Heart left ventricle (tissue), 13 donors: ENCODE measurements at regions not wholly inside any gene's neighbourhood (a gene's known extent, or its start where the extent isn't known, plus 50 kb on each side); places are given as distances from the start of the nearest gene placed in this dataset.

ENCODE experiments used
- CTCF ChIP-seq, 12 donors: fragments of 200-600 bp; sonication (generic) in 4 of 12; IDR thresholded peaks; one replicate each; pipeline versions ENCODE4 v1.5.0 to v1.8.0; 2018 to 2022; ENCODE audit warnings: antibody characterized with exemption in 12 of 12, mild to moderate bottlenecking in 5 of 12
- POLR2A ChIP-seq, 2 donors: fragments of 450-650 bp; IDR thresholded peaks; one replicate each; pipeline ENCODE4 v1.6.1; 2017; ENCODE audit warnings: antibody characterized with exemption in 2 of 2, mild to moderate bottlenecking in 2 of 2, moderate library complexity in 2 of 2
- donor health status: ischemic (EF 13 %, LVEDD 7.1; RV severe dilation, severe dysfunction).
- donor health status: DM: no; HTN: yes; CAD: no.
- donor health status: DM: no; HTN: no; CAD: no.
- donor health status: ischemic (EF 25% LVEDD 6.9; RV normal size, moderate dysfunction).
- donor health status: ischemic (EF 25% LVEDD 5.7; RV mildly dilated, moderate dysfunction).
- donor health status: ischemic (EF 35%, LVEDD 5.7; RV mildly dilated, moderate dysfunction).
- donor health status: nonischemic (EF 11% LVEDD 7.7; RV severe dilation, severe dysfunction).
- donor health status: DM: yes; HTN: yes; CAD: no.
- donor health status: PGD.
- donor health status: ischemic (EF 29% LVEDD 5.4; RV normal size, mild dysfunction).
- donor health status: nonischemic (EF 23%, LVEDD 6.1; RV moderate dilation, normal function).

GRCh38 chr15:47983533-47983932, 137.3 kb upstream of the SLC24A5 start:
- no peak for TF ChIP-seq CTCF (IDR thresholded peaks at IDR 0.05)
- TF ChIP-seq POLR2A (IDR thresholded peaks at IDR 0.05), result no peak
